ENCODE measurements at regions not wholly inside any gene's neighbourhood (a gene's known extent, or its start where the extent isn't known, plus 50 kb on each side); places are given as distances from the start of the nearest gene placed in this dataset.
A peak's percentile ranks its signal among the peaks of the same experiment; 100 is the strongest.

DNA sequence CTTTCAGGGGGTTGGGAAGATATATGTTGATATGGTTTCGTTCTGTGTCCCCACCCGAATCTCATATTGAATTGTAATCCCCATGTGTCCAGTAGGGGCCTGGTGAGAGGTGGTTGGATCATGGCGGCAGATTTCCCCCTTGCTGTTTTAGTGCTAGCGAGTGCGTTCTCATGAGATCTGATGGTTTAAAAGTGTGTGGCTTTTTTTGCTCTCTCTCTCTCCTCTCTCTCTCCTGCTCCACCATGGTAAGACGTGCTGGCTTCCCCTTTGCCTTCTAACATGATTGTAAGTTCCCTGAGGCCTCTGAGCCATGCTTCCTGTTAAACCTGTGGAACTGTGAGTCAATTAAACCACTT, 68.4 kb upstream of the PDZD8 start:
- peaks cover 9% of the 10 kb centered on the region for H3K9me3 Mint-ChIP-seq
- CTCF ChIA-PET: no interaction called here
- TF ChIP-seq, protein P1, sequence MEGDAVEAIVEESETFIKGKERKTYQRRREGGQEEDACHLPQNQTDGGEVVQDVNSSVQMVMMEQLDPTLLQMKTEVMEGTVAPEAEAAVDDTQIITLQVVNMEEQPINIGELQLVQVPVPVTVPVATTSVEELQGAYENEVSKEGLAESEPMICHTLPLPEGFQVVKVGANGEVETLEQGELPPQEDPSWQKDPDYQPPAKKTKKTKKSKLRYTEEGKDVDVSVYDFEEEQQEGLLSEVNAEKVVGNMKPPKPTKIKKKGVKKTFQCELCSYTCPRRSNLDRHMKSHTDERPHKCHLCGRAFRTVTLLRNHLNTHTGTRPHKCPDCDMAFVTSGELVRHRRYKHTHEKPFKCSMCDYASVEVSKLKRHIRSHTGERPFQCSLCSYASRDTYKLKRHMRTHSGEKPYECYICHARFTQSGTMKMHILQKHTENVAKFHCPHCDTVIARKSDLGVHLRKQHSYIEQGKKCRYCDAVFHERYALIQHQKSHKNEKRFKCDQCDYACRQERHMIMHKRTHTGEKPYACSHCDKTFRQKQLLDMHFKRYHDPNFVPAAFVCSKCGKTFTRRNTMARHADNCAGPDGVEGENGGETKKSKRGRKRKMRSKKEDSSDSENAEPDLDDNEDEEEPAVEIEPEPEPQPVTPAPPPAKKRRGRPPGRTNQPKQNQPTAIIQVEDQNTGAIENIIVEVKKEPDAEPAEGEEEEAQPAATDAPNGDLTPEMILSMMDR (IDR thresholded peaks at IDR 0.05): no peak
- peaks cover 16% of the 10 kb centered on the region for H3K27me3 Mint-ChIP-seq
- no peaks in the 10 kb centered on the region for H3K36me3 Mint-ChIP-seq (ENCODE audit: low read depth)
- peaks cover 5% of the 10 kb centered on the region for H3K4me1 Mint-ChIP-seq
- POLR2A ChIA-PET: no interaction called here
- intact Hi-C loops (cut with micrococcal nuclease): loop anchor here (1.0 kb wide), 1 partner anchor 798 kb away; no protein-coding TSS in a partner anchor
- no peak overlapping the region for H3K4me3 Mint-ChIP-seq
- DNase-seq: no peak
- no peak for ATAC-seq (ENCODE audit: low read depth)
- H3K27ac Mint-ChIP-seq: no peak overlapping the region

DNA sequence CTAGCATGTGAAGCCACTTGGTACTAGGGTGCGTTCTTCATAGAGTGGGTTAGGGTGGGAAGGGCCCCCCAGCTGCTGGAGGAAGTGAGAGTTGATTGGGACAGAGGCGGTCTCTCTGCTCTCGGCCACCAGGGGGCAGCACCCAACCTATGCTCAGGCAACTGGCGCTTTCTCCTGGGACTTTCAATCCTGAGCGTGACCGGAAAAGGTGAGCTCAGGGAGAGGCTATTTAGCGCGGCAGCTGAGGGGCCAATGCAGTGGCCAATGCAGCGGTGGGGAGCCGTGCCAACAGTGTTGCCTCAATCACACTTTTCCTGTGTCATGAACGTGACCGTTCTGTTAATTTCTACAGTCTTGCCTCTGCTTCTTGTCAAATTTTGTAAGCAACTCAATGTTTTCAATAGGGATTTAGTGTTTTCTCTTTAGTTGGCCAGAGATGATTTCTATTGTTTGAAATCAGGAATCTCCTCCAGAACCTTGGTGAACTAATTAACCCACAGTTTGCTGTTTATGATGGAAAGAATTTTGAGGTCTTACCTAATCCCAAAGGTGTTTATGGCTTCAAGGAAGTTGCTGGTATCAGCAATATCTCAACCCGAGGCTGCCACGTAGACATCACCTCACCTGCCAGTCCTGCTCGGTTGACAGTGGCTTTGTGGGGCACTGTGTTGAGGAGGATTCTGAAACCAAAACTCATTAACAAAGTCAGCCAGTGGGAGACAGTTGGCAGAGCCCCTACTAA, 67.9 kb upstream of the PDZD8 start:
- Mint-ChIP-seq H3K27me3 (peaks cover 16% of the 10 kb centered on the region), H3K27ac (no peak overlapping the region), H3K36me3 (ENCODE audit: low read depth) (no peaks in the 10 kb centered on the region), H3K9me3 (peaks cover 9% of the 10 kb centered on the region), H3K4me1 (peaks cover 5% of the 10 kb centered on the region), H3K4me3 (peak overlapping the region; percentile 5)
- ChIA-PET POLR2A (no interaction called here), CTCF (interaction anchor here (1.1 to 1.6 kb wide), 6 partner anchors 9 to 797 kb away, joined by 3 to 9 read pairs (median 4); no protein-coding TSS in a partner anchor)
- peak; percentile 33 for DNase-seq
- peak; percentile 60 for ATAC-seq (ENCODE audit: low read depth)
- TF ChIP-seq, protein P1 (IDR thresholded peaks at IDR 0.05): no peak
- intact Hi-C loops (cut with micrococcal nuclease): loop anchor here (1.0 kb wide), 1 partner anchor 798 kb away; no protein-coding TSS in a partner anchor

DNA sequence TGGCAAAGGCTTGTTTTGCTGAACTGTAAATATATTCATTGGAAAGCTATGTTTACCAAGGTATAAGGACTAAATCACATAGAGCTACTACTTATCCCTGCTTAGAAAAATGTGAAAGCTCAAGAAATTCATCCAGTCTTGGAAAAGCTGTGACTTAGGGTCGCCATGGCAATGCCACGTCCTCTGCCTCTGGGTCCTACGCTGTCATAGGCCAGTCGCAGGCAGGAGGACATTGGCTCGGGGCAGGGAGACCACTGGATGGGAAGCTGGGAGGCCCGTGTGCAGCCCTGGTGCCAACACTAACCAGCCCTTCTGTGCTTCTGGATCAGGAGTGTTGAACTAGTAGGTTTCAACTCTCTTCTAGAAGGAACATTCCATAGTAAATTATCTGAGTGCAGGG, 67.3 kb upstream of the PDZD8 start:
- ATAC-seq (ENCODE audit: low read depth): no peak
- H3K36me3 Mint-ChIP-seq (ENCODE audit: low read depth): no peaks in the 10 kb centered on the region
- TF ChIP-seq, protein P1 (IDR thresholded peaks at IDR 0.05): no peak
- H3K27me3 Mint-ChIP-seq: peaks cover 17% of the 10 kb centered on the region
- ChIA-PET POLR2A (no interaction called here), CTCF (interaction anchor here (0.7 to 1.6 kb wide), 7 partner anchors 9 to 799 kb away, joined by 3 to 9 read pairs (median 4); no protein-coding TSS in a partner anchor)
- DNase-seq: no peak
- intact Hi-C loops (cut with micrococcal nuclease): no loop called here
- peaks cover 5% of the 10 kb centered on the region for H3K4me1 Mint-ChIP-seq
- no peak overlapping the region for H3K4me3 Mint-ChIP-seq
- H3K9me3 Mint-ChIP-seq: peaks cover 9% of the 10 kb centered on the region
- H3K27ac Mint-ChIP-seq: no peak overlapping the region

DNA sequence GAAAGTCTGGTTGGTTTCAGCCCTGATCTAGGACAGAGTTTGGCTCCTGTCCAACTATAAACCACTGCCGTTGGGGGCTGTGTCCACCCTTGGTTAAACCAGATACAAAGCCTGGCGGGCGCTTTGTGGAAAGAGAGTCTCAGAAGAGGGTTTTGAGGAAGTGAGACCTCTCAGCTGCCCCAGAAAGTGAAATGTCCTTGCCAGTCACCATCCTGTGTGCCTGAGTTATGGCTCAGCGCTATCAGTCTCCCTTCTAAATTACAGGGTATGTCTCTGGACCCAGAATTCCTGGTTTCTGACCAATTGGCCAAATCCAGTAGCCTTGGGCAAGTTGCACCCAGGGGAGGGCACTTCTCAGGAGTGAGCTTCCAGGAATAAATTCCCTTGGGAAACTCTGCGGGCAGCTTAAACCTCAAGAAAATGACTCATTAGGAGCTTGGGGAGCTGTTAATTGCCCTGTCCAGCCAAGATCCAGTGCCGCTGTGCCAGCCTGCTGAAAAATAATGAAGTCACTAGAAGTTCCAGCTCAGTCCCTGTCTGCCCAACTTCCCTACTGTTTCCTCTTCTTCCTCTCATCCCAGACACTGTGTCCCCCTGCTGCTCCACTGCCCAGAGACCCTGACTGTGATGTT, 66.7 kb upstream of the PDZD8 start:
- Mint-ChIP-seq H3K4me3 (no peak overlapping the region), H3K36me3 (ENCODE audit: low read depth) (no peaks in the 10 kb centered on the region), H3K9me3 (peaks cover 9% of the 10 kb centered on the region), H3K27ac (no peak overlapping the region), H3K27me3 (peaks cover 14% of the 10 kb centered on the region), H3K4me1 (peaks cover 5% of the 10 kb centered on the region)
- intact Hi-C loops (cut with micrococcal nuclease): no loop called here
- DNase-seq (no peak), ATAC-seq (ENCODE audit: low read depth) (no peak)
- POLR2A ChIA-PET: no interaction called here
- TF ChIP-seq, protein P1 (IDR thresholded peaks at IDR 0.05): no peak
- CTCF ChIA-PET: interaction anchor here (0.6 to 1.6 kb wide), 7 partner anchors 10 to 1312 kb away, joined by 3 to 9 read pairs (median 4); no protein-coding TSS in a partner anchor

DNA sequence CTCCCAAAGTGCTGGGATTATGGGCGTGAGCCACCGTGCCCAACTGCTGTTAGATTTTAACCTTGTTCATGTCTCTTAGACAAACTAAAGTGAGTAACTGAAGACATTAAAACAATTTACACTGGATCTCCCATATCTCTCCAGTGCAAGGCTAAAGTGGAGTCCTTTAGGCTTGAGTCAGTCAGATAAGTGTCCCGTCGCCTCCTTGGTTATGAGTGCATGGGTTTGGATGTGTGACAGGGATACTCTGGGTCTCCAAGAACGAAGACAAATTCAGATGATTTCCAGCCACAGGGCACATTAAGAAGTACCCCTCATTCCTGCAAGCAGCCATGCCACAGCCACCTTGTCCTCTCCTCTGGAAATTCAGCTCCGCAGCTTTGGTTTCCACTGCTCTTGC, 66.1 kb upstream of the PDZD8 start:
- ATAC-seq (ENCODE audit: low read depth) (no peak), DNase-seq (no peak)
- CTCF ChIA-PET: no interaction called here
- Mint-ChIP-seq H3K27ac (no peak overlapping the region), H3K36me3 (ENCODE audit: low read depth) (no peaks in the 10 kb centered on the region), H3K4me1 (peaks cover 5% of the 10 kb centered on the region), H3K4me3 (no peak overlapping the region), H3K27me3 (peaks cover 17% of the 10 kb centered on the region), H3K9me3 (peaks cover 7% of the 10 kb centered on the region)
- POLR2A ChIA-PET: no interaction called here
- intact Hi-C loops (cut with micrococcal nuclease): no loop called here
- TF ChIP-seq, protein P1 (IDR thresholded peaks at IDR 0.05): no peak

Measured in activated B cell treated with CpG ODN at 0.5 μM for 24 hours (primary cell).